ACC112 (cell line): ENCODE measurements at regions not wholly inside any gene's neighbourhood (a gene's known extent, or its start where the extent isn't known, plus 50 kb on each side); places are given as distances from the start of the nearest gene placed in this dataset.
"Not testable (repeated sequence)": the region's sequence is repeated elsewhere in the genome, so short reads cannot be mapped to it uniquely, and the experiment has no call there.

Experiments
- H2AFZ ChIP-seq: fragments of 200-600 bp; sonication (generic); one replicate; pipeline ENCODE4 v1.6.0; 2017; ENCODE audit warnings: antibody characterized with exemption, low read length; ENCODE audit not compliant: unreplicated experiment
- H3K27ac ChIP-seq: fragments of 200-600 bp; sonication (generic); 2 replicates; pipeline ENCODE4 v1.5.1; 2014; ENCODE audit warnings: low read depth, mild to moderate bottlenecking, antibody characterized with exemption, low read length, moderate library complexity
- H3K27me3 ChIP-seq: fragments of 200-600 bp; sonication (generic); 2 replicates; pipeline ENCODE4 v1.6.1; 2014; ENCODE audit warnings: mild to moderate bottlenecking, antibody characterized with exemption, low read length, moderate library complexity, mixed read lengths; ENCODE audit not compliant: insufficient read depth
- H3K36me3 ChIP-seq: fragments of 200-600 bp; sonication (generic); 2 replicates; pipeline ENCODE4 v1.6.1; 2016; ENCODE audit warnings: mild to moderate bottlenecking, antibody characterized with exemption, low read length, moderate library complexity, mixed read lengths; ENCODE audit not compliant: insufficient read depth
- H3K4me1 ChIP-seq: fragments of 200-600 bp; sonication (generic); one replicate; pipeline ENCODE4 v1.6.1; 2016; ENCODE audit warnings: low read length, mixed read lengths; ENCODE audit not compliant: insufficient read depth, unreplicated experiment, control insufficient read depth
- H3K4me3 ChIP-seq: fragments of 200-600 bp; sonication (generic); 2 replicates; pipeline ENCODE4 v1.5.1; 2014; ENCODE audit warnings: mild to moderate bottlenecking, low read depth, low read length
- H3K79me2 ChIP-seq: fragments of 200-600 bp; sonication (generic); one replicate; pipeline ENCODE4 v1.6.0; 2016; ENCODE audit warnings: low read length; ENCODE audit not compliant: control insufficient read depth, unreplicated experiment, insufficient read depth

DNA sequence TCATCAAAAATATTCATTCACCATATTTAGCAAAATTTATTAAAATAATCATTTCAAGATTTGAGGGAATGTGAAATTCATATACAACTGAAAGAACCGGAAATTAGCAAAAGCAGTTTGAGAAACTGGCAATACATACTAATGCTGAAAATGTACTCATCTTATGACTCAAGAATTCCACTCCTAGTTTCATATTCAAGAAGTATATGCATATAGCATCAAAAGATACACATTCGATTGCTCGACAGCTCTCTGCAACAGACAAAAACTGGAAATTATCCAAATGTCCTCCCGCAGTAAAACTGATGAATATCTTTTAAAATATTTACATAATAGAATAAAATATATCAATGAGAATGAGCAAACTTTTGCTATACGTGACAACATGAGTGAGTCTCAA is 189.2 kb upstream of the MGAT4C start:
- H2AFZ ChIP-seq = no peak overlapping the region
- H3K36me3 ChIP-seq = no peaks in the 10 kb centered on the region
- H3K79me2 ChIP-seq = no peaks in the 10 kb centered on the region
- no peak overlapping the region for H3K4me3 ChIP-seq
- H3K4me1 ChIP-seq = no peaks in the 10 kb centered on the region
- no peaks in the 10 kb centered on the region for H3K27me3 ChIP-seq
- no peak overlapping the region for H3K27ac ChIP-seq

DNA sequence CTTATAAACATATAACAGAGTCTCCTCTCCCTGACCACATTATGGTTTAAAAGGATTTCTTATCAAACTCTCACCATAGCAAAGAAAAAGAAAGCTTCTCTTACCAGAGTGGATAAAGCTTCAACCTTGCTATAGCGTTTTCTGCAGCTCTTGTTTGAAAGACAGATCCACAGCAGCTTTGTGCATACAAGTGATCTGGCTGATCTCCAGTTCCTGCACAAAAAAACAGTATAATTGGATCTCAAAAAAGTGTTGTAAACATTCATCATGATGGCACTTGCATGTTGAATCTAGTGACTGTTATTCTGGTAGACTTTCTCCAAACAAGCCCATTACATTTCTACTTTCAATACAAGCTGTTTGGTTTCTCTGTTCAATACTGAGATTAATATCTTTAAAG is 178.9 kb upstream of the MGAT4C start:
- no peaks in the 10 kb centered on the region; the same call in 1 of the 2 replicates for H3K36me3 ChIP-seq
- H3K4me3 ChIP-seq = no peak overlapping the region
- H3K27ac ChIP-seq = no peak overlapping the region
- H3K27me3 ChIP-seq = no peaks in the 10 kb centered on the region
- H3K79me2 ChIP-seq = no peaks in the 10 kb centered on the region
- no peak overlapping the region for H2AFZ ChIP-seq
- peaks cover 5% of the 10 kb centered on the region for H3K4me1 ChIP-seq

DNA sequence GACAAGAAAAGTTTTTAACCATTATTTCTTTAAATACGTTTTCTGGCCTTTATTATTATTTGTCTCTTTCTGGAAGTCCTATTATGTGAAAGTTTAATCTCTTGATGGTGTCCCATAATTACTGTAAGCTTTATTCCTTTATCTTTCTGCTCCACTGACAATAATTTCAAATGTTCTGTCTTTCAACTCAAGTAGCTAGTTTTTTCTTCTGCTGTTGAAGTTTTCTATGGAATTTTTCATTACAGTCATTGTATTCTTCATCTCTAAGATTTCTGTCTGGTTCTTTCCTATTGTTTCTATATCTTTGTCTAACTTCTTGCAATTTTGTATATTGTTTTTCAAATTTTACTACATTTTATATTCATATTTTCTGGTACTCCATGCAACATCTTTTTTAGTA is 173.6 kb upstream of the MGAT4C start:
- Histone ChIP-seq H3K27me3 (no peaks in the 10 kb centered on the region), H3K79me2 (no peaks in the 10 kb centered on the region), H3K36me3 (no peaks in the 10 kb centered on the region; the same call in 1 of the 2 replicates), H3K4me1 (no peaks in the 10 kb centered on the region), H2AFZ (no peak overlapping the region), H3K27ac (no peak overlapping the region), H3K4me3 (no peak overlapping the region)

DNA sequence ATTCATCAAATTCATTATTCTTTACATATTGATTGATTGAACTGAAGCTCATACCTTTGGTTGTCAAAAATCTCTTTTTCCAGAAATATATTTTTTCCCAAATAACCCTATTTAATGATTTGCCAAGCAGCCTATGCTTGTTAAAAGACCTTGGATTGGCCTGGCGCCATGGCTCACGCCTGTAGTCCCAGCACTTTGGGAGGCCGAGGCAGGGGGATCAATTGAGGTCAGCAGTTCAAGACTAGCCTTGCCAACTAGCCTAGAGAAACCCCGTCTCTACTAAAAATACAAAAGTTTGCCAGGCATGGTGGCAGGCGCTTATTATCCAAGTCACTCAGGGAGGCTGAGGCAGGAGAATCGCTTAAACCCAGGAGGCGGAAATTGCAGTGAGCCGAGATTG is 165.1 kb upstream of the MGAT4C start:
- no peak overlapping the region for H2AFZ ChIP-seq
- H3K27me3 ChIP-seq = no peaks in the 10 kb centered on the region
- no peaks in the 10 kb centered on the region for H3K79me2 ChIP-seq

DNA sequence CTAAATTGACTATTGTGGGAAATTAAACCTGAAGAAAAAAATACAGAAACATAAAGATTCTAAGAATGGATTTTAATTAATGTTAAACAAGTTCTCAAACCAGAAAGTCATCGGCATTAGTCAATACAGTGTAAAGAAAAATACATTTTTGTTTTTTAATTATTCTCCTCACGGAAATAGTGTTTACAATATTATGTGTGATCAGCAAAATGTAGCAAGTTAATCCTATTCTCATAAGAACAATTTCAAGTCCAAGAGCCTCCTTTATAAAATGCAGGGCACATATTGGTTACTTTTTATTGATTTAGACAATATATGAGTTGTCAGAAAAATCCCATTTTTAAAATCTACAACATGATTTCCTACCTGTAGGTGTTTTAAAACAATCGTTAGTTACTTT is 158.0 kb upstream of the MGAT4C start:
- no peak overlapping the region for H3K4me3 ChIP-seq
- no peaks in the 10 kb centered on the region for H3K4me1 ChIP-seq
- no peaks in the 10 kb centered on the region for H3K36me3 ChIP-seq
- no peaks in the 10 kb centered on the region for H3K79me2 ChIP-seq
- H2AFZ ChIP-seq = no peak overlapping the region
- no peaks in the 10 kb centered on the region for H3K27me3 ChIP-seq
- no peak overlapping the region for H3K27ac ChIP-seq

More for the DNA sequence above, 165.1 kb upstream of the MGAT4C start:
- Histone ChIP-seq H3K27ac (no peak overlapping the region), H3K4me1 (no peaks in the 10 kb centered on the region), H3K36me3 (no peaks in the 10 kb centered on the region), H3K4me3 (no peak overlapping the region)

DNA sequence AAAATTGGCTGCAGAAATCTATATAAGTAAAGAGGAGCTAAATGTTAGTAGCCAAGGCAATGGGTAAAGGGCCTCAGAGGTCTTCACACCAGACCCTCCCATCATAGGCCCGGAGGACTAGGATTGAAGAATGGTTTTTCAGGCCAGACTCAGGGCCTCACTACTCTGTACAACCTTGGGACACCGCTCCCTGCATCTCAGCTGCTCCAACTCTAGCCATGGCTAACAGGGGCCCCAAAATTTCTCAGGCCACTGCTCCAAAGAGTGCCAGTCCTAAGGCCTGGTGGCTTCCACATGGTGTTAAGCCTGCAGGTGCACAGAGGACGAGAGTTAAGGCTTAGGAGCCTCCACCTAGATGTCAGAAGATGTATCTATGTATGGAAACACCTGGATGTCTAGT is 155.5 kb upstream of the MGAT4C start:
- H3K27me3 ChIP-seq = no peaks in the 10 kb centered on the region
- H3K27ac ChIP-seq = no peak overlapping the region
- no peak overlapping the region for H2AFZ ChIP-seq
- no peak overlapping the region for H3K4me3 ChIP-seq
- H3K4me1 ChIP-seq = no peaks in the 10 kb centered on the region
- no peaks in the 10 kb centered on the region for H3K36me3 ChIP-seq
- H3K79me2 ChIP-seq = no peaks in the 10 kb centered on the region

DNA sequence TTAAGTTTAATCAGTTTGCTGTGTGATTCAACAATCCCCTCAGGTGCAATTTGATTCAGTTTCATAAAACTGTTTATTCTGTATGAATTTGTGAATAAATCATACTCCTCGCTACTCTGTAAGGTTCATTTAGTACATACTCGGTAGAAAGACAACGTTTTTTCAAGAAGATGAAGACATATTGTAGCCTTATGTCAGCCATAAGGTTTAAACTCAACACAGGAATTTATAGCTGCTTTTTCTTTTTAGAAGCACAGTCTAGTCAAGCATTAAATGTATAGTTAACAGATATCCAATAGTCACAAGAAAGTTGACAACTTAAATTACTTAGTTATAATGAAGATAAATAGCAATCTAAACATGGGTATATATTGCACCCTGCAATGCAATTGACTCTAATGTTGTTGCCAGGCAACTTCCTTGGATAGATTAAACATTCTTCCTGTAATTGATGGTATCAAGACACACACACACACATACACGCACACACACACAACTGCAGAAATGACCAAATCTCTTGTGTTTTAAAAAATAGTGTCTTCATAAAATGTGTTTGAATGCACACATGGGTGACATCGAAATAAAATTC is 151.5 kb upstream of the MGAT4C start:
- Histone ChIP-seq H3K27ac (no peak overlapping the region), H3K79me2 (no peaks in the 10 kb centered on the region), H3K4me3 (no peak overlapping the region), H3K27me3 (no peaks in the 10 kb centered on the region), H2AFZ (no peak overlapping the region), H3K4me1 (no peaks in the 10 kb centered on the region), H3K36me3 (no peaks in the 10 kb centered on the region)

DNA sequence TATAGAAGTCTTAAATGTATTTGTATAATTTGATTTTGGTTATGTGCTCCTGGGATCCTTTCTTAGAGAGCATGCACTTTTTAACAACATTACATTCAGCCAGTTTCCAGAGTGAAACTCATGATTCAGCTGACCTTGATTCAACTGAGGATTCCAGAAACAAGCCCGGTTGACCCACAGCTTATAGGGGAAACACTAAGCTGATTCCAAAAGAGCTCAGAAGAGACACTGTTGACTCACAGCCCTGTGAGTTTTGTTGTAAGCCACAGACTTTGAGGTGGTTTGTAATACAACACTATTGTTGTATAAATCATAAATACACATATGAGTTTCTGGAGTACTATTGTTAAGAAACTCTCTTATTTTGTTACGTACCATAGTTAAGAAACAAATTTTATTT is 133.8 kb upstream of the MGAT4C start:
- Histone ChIP-seq H3K4me1 (no peaks in the 10 kb centered on the region), H3K27ac (no peak overlapping the region), H3K27me3 (no peaks in the 10 kb centered on the region), H3K79me2 (no peaks in the 10 kb centered on the region), H3K4me3 (no peak overlapping the region), H3K36me3 (no peaks in the 10 kb centered on the region), H2AFZ (no peak overlapping the region)

DNA sequence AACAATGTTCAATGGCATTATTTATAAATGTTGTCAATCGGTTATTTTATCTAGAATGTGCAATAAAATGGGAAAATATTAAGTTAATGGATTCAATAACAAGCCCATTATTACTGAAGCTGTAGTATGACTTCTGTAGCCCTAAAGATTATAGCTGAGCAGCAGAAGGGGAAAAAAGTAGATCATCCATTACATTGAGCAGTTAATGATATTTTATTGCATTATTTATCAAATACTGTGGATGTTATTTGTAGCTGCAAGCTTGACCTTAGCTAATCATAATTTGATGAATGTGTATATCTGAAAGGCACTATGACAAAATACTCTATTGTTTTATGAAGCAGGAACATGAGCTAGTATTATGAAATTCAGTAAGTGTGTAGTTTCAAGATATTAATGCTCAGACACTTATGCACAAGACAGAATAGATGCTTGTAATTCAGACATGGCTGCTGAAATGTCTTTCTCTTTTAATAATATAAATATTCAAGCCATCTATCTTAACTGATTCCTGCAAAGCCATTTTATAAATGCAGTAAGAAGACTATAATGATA is 131.5 kb upstream of the MGAT4C start:
- H2AFZ ChIP-seq = no peak overlapping the region
- no peak overlapping the region for H3K4me3 ChIP-seq
- no peaks in the 10 kb centered on the region for H3K36me3 ChIP-seq
- no peak overlapping the region for H3K27ac ChIP-seq
- no peaks in the 10 kb centered on the region for H3K4me1 ChIP-seq
- H3K27me3 ChIP-seq = no peaks in the 10 kb centered on the region
- no peaks in the 10 kb centered on the region for H3K79me2 ChIP-seq

DNA sequence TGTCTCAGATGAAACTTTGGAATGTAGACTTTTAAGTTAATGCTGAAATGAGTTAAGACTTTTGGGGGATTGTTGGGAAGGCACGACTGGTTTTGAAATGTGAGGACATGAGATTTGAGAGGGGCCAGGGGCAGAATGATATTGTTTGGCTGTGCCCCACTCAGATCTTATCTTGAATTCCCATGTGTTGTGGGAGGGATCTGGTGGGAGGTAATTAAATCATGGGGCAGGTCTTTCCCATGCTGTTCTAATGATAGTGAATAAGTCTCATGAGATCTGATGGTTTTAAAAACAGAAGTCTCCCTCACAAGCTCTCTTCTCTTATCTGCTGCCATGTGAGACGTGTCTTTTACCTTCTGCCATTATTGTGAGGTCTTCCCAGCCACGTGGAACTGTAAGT is 127.6 kb upstream of the MGAT4C start:
- not testable (repeated sequence) for H3K36me3 ChIP-seq, H3K27ac ChIP-seq, H3K79me2 ChIP-seq, H3K4me1 ChIP-seq, H3K4me3 ChIP-seq, H2AFZ ChIP-seq, H3K27me3 ChIP-seq

DNA sequence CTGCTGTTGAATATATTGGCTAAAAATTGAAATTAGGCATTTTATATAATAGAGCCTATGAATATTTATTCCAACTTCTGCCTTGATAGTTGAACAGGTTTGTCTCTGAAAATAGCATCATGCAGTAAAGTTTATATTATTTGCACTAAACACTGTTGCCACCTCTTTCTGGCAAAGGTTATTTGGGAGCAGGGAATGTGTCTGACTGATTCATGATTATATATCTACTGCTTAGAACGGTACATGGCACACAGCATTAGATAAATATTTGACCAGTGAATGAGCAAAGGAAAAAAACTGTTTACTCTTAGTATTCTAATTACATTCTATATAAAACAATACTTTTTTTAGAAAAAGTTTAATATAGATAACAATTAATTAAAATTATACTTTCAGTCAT is 123.1 kb upstream of the MGAT4C start:
- H3K79me2 ChIP-seq = no peaks in the 10 kb centered on the region
- H3K4me1 ChIP-seq = peaks cover 5% of the 10 kb centered on the region
- H3K36me3 ChIP-seq = no peaks in the 10 kb centered on the region
- H3K27me3 ChIP-seq = no peaks in the 10 kb centered on the region
- H3K27ac ChIP-seq = no peak overlapping the region
- H3K4me3 ChIP-seq = no peak overlapping the region
- no peak overlapping the region for H2AFZ ChIP-seq
